Stimulated activated CD8-positive, alpha-beta memory T cell treated with anti-CD3 and anti-CD28 coated beads, Interleukin-4, amount 100 ng/mL, for 48 hours (primary cell): ENCODE measurements at regions not wholly inside any gene's neighbourhood (a gene's known extent, or its start where the extent isn't known, plus 50 kb on each side); places are given as distances from the start of the nearest gene placed in this dataset.
"Not testable (repeated sequence)": the region's sequence is repeated elsewhere in the genome, so short reads cannot be mapped to it uniquely, and the experiment has no call there.

ENCODE experiments used
- DNase-seq: peaks from one replicate; pipeline ENCODE4 v3.0.0-alpha.2; 2020

DNA sequence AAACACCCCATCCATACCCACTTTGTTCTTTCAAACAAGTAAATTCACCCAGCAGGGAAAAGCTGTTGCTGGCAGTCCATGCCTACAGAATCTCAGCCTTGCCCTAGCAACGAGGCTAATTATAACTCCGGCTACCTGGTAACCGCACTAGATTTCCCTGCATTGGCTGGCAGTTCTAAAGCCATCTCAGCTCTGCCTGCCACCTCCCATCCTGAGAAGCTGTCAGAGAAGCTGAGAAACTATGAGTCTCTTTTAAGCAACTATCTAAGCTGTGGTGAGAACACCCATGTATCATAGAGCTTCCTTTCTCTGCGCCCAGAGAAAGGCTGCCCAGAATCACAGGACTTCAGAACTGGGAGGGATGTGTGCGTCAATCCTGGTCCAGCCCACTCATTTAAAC, 126.5 kb upstream of the NBPF9 start:
- not testable (repeated sequence) for DNase-seq

DNA sequence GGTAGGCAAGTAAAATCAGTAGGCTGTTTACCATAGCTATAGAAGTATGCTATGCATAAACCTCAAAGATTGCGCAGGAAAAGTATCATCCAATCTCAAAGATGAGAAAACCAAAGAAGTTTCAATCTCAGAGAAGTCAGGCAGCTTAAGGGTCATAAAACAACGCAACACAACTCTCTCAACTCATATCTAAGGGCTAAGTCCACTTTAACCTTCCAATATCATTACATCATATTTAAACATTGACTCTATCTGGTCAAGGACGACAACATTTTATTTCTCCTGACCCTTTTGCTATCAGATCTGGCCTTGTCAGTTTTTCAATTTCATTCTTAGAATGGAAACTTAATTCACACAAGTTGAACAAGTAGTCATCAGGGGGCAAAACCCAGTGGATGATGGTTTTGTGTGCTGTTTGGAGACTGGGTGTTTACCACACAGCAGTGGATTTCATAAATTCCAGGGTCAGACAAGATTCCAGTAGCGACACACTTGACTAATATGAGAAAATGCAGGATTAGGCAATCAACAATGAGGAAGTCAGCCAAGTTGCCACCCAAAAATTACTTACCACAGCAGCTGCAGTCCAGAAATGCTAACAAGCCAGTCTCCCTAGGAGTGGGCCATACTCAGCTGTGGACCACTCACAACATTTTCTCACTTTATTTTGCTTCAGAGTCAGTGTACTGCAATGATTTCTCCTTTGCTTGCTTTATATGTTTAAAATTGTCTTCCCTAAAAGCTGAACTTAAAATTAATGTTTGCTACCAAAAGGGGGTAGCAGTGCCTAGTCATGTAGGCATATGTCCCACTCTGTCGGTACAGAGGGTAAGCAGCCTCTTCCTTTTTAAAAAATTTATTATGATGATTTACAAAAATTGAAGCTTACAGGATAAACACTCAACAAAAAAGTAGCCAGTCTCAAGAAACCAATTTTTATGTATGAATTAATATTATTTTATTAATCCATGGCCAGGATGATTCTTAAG, 131.9 kb upstream of the NBPF9 start:
- DNase-seq = not testable (repeated sequence)

DNA sequence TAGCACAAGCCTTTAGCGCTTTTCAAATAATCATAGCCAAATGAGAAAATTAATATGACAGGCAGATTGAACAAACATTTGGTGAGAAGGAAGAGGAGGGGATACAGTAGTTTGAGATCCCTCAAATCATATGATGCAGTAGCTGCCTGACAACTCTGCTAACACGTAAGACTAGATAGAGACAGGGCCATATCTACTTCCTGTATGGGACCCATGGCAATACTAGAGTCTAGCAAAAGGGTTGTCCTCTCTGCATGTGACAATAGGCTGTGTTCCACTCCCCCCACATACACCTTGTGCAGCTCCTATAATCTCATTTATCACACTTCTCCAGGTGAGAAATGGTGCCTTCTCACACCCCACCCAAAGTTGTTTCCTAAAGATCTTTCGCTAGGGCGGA, 134.2 kb upstream of the NBPF9 start:
- not testable (repeated sequence) for DNase-seq

DNA sequence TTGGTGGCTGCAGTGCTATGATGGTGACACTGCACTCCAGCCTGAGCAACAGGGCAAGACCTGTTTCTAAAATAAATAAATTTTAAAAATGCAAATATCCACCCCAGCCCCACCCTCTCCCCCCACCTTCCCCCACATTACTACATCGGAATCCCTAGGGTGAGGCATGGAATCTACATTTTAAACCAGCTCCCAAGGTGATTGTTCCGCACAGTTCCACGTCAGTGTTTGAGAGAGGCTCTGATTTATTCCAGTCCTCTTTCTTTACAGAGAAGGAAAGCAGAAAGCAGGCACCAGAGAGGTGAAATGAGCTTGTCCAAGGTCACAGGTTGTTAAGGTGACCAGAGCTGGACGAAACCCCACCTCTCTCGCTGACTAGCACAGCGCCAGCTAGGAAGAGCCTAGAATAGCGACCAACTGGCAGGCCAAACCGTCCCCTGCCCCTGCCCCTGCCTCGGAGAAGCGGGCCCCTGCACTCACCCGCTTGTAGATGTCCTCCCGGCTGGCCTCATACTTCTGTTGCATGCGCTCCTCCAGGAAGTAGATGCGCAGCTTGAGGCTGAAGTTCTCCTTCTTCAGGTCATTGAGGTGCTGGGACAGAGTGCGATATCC, 136.7 kb upstream of the NBPF9 start:
- not testable (repeated sequence) for DNase-seq

DNA sequence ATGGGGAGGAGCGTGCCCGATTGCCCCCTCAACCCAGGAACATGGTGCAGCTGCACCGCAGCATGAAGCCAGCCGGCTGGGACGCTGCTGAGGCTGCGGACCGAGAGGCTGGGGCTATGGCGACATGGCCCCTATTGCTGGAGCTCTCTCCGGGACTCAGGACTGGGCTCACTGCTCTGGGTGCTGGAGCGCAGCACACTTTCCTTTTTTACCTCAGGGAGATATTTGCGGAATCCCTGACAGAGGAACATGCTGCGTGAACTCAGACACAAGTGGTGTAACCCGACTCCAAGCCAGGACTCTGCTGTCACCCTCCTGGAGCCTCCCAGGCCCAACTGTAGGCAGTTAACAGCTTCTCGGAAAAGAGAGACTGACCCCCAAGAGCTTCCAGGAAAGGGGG, 137.2 kb upstream of the NBPF9 start:
- DNase-seq = not testable (repeated sequence)

DNA sequence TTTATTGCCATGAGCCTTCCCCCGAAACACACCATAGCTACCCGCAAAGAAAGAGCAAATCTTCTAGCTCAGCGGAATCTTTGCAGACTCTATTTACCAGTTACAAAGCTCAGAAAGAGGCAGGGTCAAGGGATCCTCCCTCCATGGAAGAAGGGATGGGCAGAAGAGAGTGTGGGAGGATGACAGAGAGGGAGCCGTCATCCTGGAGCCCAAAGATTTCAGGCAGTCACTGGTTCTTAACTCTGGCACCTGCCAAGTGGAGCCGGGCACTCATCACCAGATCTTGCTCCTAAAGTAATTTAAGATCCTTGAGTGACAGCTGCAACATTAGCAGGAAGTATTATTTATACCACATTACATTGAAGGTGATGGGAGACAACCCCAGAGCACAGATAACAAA, 137.9 kb upstream of the NBPF9 start:
- DNase-seq = not testable (repeated sequence)

DNA sequence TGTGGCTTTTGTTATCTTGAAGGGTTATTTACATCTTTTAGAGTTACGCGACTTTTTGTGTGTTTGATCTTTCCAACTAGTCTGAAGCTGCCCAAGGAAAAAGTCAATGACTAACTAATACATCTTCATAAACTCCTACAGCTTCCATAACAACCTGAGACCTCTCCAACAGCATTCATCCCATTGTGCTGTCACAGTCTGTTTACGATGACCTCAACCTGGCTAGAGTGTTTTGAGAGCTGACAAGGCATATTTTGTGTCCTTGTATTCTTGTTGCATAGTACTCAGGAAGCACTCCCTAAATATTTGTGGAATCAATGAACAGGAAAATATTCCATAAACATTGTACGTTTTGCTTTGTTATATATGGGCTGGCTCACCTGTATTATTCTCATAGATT, 140.2 kb upstream of the NBPF9 start:
- DNase-seq = not testable (repeated sequence)

DNA sequence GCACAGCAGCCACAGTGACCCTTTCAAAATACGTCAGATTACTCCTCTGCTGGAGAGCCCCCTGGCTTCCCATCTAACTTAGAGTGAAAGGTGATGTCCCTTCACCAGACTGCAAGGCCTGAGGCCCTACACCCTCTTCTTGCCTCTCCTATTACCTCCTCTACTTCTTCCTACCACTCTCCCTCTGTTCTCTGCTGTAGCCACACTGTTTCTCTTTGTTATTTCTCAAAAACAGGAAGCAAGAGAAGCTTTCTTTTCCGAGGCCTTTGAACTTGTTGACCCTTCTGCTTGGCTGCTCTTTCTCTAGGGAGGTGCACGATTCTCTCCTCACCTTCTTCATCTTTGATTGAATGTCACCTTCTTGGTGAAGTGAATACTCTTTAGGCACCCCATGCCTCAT, 141.3 kb upstream of the NBPF9 start:
- DNase-seq = not testable (repeated sequence)

DNA sequence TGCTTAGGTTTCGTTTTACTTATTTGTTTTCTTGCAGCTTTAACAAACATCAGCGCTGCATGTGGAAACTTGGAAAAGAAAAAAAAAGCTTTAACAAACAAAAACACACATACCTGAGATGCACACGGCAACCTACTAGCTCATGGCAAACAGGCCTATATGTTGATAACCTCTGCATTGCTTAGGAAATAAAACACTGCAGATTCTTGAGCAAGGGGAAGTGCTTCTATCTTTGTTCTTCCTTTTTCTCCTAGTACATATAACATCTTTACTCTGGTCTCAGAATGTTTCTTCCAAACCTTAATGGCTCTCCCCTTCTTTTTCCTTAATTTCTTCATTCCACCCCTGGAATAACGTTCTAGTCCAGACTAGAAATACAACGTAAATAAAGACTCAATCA, 142.9 kb upstream of the NBPF9 start:
- not testable (repeated sequence) for DNase-seq

DNA sequence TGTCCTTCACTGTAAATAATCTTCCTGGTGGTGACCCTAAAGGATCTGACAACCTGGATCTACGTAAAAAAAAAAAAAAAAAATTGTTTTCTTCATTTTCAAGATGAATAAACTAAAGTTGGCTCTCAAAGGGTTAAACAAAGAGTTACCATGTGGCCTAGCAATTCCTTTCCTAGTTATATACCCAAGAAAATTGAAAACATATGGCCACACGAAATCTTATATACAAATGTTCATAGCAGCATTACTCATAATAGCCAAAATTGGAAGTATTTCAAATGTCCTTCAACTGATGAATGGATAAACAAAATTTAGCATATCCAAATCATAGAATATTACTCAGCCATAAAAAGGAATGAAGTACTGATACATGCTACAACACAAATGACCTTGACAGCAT, 145.3 kb upstream of the NBPF9 start:
- DNase-seq = not testable (repeated sequence)

DNA sequence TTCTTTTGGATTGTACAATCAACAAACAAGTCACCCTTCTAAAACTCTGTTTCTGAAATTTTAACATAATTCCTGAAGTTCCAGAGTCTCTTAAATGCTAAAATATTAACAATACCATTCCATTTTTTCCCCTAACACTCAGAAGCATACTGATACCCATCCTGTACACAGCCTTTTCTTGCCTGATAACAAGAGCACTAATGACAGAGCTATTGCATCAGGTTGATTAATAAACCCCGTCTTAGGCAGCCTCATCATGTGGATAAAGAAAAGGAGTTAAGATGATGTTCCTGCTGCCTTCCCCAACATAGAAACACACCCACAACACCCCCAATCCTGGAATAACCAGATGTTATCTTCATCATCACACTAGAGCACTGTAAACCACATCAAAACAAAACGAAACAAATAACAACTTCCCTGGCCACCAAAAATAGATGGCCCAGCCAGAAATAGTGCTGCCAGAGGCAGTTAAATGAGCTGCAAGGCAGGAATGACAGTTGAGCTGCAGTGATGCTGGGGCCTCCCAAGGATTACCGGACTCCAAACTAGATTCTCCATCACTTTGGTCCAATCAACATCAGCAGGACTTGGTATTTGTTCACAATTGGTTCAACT, 146.6 kb upstream of the NBPF9 start:
- not testable (repeated sequence) for DNase-seq

DNA sequence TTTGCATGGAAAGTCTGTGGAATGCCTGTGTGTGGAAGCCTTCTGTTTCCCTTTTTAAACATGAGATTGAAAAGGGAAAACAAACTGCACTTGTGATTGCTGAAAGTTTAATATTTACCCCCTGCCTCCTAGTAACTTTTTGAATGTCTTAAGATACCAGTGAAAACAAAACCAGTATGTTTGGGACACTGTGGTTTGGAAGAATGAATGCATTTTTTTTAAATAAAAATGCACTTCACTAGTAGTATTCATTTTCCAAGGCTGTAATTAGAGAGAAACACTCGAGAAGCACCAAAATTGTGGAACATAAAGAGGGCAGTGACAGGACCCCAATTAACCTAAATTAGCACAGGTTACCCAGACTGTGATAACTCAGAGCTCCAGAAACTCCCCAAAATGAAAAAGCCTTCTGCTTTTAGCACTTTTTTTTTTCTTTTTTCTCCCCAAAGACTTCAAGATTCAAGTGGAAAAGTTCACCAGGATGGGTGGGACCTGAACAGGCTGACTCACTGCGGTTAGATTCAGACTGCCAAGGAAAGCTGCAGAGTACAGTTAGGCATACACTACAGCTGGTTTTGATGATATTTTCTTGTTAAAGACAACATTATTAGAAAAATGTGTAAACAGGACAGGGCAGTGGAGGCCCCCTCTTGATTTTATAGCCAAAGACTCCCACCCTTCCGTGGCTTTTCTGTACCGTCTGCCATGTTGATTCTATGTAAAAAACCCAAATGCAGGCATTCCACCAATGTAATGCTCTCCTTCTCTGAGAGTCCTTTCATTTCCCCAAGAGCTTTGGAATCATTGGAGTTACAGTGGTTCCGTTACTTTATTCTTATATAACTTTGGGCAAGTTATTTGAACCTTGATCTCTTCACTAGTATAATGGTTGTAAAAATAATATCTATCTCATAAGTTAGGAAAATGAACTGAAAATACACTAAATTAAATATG, 151.8 kb upstream of the NBPF9 start:
- DNase-seq = not testable (repeated sequence)

DNA sequence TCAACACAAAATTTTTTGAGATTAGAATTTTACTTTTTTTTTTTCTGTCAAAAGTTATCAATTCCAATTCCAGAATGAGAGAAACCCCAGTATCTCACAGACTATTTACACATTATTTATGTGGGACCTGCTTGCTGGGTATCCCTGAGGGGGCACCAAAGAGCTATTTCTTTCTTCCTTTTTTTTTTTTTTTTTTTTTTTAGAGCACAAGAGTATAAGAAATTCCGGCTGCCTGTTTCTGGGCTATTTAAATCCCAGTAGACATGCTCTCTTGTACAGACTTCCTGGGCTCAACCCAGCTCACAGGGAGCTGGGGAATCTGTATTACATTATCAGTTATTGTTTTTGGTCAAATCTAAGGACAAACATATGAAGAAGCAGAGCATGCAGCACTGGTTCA, 156.9 kb upstream of the NBPF9 start:
- not testable (repeated sequence) for DNase-seq

DNA sequence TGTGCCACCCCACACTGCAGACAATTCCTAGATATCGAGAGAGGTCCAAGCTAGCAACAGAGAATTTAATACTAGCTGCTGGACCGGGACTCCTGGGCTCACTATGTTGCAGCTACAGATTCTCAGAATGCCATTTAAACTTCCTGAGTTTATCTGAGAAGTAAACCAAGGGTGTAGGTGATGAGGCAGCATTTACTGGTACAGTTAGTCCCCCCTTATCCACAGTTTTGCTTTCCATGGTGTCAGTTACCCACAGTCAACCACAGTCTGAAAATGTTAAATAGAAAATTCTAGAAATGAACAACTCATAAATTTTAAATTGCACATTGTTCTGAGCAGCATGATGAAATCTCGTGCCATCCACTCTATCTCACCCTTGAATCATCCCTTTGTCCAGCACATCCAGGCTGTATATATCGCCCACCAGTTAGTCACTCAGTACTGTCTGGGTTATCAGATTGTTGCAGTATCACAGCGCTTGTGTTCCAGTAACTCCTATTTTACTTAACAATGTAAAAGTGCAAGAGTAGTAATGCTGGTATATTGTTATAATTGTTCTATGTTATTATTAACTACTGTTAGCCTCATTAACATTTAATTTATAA, 157.5 kb upstream of the NBPF9 start:
- not testable (repeated sequence) for DNase-seq

DNA sequence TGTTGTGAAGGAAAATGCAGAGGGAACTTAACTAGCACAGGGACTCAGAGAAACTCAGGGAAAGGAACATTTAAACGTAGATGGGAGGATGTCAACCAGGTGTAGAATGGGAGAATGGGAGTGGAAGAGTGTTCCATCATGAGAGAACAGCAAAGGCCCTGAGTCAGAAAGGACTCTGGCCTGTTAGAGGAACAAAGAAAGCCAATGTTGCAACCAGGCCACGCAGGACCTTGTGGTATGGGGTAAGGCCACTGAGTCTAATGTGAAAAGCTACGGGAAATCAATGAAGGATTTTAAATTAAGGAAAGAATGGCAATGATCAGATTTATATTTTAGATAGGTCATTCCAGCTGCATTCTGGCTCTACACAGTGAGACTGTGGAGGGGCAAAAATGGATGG, 163.9 kb upstream of the NBPF9 start:
- not testable (repeated sequence) for DNase-seq

DNA sequence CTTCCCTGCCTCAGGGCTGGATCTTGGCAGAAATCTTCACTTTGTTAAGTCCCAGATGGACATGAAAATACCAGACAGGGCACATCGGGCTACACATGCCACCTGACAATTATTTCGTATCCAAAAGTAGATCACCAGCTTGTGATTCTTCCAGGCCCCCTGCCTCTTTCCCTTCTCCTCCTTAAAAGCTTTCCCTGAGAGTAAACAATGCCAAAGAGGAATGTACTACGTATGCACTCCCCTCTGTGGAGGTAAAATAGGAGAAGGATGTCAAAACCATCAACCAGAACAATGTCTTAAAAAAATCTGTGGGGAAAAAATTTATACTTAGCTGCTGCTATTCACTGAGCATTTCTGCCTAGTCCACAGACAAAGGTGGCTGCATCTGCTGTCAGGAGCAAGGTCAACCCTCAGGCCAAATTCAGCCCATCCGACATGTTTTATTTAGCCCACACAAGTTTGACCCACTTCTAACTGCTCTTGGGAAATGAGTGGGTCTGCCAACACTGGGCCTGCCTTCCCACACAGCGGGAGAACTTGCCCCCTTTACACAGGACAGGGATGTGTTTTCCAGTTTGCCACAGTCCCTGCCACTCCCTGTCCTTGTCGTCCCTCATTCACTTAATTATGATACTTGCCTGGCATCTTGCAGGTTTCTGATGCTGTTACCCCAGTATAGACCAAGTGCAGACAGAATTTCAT, 165.8 kb upstream of the NBPF9 start:
- DNase-seq = not testable (repeated sequence)

DNA sequence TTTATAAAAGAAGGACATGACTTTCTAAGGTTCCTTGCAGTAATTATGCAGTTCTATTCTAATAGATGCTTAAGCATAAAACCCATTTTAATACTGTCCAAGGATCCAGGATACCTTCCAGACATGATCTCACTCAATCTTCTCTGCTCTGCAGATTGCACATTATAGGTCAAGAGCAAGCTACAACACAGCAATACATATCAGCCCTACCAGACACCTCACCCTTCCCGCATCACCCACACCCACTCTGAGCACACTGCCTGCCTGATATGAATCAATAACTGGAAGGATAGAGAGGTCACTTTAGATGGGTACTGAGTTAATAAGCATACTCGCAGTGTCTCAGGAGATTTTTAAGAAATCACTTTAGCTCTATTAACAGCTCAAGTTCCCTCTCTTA, 166.5 kb upstream of the NBPF9 start:
- DNase-seq = not testable (repeated sequence)

DNA sequence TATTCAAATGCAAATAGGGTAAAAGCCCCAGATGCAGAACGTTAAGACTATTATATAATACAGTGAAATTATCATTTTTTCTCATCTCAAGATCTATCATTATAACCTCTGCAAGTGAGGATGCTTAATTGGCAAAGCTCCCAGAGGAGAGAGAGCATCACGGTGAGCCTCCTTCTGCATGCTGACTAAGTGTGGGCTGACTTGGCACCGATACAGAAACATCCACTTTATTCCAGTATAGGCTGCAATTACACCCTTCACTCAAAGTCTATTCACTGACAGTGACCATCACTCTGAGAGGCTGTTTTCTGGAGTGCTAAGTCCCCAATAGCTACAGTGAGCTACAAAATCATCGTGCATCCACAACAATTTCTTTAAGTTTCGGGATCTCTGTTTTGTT, 171.1 kb upstream of the NBPF9 start:
- DNase-seq = not testable (repeated sequence)

DNA sequence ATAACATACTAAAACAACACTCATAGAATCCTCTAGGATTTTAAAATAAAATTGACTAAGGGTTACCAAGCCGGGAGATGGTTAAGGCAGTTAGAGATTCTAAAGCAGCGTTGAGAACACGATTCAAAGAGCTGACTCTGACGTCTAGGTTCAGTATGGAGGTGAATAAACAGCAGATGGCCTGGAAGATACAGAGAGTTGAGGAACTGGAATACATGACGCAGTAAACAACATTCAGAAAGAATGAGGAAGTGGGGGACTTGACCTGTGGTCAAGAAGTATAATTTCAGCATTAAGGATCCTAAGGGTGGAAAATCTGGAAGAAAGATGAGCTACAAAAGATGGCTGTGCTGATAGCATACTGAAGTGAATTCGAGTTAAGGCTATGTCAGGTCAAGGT, 172.5 kb upstream of the NBPF9 start:
- not testable (repeated sequence) for DNase-seq

DNA sequence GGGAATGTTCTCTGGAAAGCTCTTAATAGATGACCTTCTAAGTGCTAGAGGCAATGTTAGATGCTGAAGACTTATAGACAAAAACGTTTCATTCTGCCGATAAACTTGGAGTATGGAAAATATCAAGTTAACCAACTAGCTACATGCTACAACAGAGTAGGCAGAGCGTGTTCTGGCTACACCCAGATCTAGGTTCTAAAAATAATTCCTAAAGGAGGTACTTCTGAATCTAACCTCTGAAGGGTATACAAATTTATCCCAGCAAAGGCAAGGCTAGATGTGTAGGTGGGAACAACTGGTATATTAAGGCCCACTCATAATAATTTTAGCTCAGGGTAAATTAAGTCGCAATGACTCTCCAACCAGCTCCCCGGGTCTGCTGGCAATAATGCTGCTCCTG, 173.1 kb upstream of the NBPF9 start:
- DNase-seq = not testable (repeated sequence)

DNA sequence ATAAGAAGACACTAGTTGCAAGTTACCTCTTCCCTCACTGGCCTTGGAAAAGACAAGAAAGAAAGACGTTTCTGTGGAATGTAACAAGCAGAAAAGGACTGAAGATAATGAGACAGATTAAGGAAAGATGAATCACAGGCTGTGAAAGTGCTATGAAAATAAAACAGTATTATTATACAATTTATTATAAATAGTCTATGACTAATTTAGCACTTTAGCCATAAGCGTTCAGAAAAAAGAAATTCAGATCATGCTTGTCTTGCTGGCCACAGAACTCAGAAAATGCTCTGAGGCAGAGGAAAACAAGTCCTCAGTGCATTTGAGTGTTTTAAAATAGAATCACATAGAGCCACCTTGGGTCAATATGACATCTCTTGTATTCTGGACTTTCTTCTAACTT, 174.8 kb upstream of the NBPF9 start:
- DNase-seq = not testable (repeated sequence)
